HG02884 (cell line): ENCODE measurements at regions not wholly inside any gene's neighbourhood (a gene's known extent, or its start where the extent isn't known, plus 50 kb on each side); places are given as distances from the start of the nearest gene placed in this dataset.
"Not testable (repeated sequence)": the region's sequence is repeated elsewhere in the genome, so short reads cannot be mapped to it uniquely, and the experiment has no call there.

Experiments
- ATAC-seq: cut with Tn5 transposase; IDR thresholded peaks from one replicate; pipeline ENCODE4 v1.9.1; 2021; ENCODE audit warnings: mild to moderate bottlenecking, moderate library complexity; ENCODE audit not compliant: unreplicated experiment

GRCh38 chr20:1845163-1845523 is 50.1 kb upstream of the SIRPA start:
- ATAC-seq, result no peak

DNA sequence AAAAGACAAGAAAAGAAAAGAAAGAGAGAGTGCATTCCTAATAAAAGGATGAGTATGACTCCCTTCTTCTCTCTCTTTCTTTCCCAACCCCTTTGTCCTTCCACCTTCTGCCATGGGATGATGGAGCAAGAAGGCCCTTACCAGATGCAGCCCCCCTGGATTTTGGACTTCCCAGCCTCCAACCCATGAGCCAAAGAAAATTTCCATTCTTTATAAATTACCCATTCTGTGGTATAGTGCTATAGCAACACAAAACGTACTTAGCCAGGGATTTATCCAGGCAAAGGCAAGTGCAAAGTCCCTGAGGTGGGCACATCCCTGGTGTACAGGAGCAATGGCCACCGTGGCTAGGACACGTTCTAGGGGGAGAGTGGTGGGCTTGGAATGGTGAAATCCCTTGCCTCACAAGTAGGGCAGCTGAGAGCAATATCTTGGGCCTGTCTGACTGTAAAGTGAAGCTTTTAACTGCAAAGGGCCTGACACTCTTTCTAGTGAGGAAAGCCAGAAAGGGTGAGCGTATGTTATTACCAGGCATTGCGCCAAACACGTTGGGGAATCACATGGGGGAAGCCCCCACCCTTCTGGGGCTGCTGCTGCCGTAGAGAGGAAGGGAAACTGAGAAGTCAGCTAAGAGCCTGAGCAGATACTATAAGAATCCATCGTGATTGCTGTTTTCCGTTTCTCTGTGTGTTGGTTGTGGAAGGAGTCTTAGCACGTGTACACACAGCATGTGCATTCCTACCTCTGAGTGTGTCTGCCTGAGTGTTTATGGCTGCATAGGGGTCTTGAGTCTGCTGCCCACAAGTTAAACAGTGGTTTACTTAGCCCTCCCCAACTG is 50.7 kb upstream of the SIRPA start:
- peak; percentile 96 for ATAC-seq

DNA sequence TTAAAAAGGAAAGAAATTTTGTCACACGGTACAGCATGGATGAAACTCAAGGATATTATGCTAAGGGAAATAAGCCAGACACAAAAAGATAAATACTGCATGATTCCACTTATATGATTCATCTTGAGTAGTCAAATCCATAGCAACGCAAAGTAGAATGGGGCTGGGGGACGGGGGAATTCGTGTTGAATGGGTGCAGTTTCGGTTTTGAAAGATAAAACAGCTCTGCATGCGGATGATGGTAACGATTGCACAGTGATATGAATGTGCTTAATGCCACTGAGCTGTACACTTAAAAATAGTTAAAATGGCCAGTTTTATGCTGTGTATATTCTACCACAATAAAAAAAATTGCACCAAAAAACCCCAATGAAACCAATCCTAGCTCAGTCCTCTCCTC is 52.9 kb upstream of the SIRPA start:
- no peak for ATAC-seq

DNA sequence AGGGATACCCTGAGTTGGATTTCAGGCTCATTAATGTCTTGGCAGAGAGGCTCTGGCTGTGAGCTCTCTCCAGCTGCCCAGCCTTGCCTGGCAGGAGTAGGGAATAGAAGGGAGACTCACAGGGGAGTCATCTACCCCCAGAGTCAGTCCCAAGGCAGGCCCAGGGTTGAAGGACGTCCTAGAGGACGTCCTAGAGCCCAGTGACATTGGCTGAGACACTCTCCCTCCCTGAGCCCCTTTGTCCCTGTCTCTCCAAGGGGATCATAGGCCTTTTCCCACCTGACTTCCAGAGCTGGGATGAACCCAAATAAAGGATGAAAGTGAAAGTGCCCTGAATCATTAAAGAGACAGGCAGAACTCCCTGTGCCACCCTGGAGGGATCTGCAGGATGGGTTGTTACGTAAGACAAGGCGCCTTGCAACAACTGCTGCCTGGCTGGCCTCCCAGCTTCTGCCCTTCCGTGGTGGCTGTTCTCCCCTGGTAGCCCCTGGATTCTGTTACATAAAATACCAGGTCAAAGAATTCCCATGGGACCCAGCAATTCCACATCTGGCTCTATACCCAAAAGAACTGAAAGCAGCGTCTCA is 53.6 kb upstream of the SIRPA start:
- ATAC-seq, result no peak

- ATAC-seq, result no peak
These were observed 54.2 kb upstream of the SIRPA start for GRCh38 chr20:1840817-1841553.

- ATAC-seq, result not testable (repeated sequence)
These were observed 55.6 kb upstream of the SIRPA start for GRCh38 chr20:1839376-1840317.

GRCh38 chr20:1838556-1839279 is 56.5 kb upstream of the SIRPA start:
- ATAC-seq, result no peak

GRCh38 chr20:1835186-1836035 is 59.8 kb upstream of the SIRPA start:
- ATAC-seq, result no peak

- ATAC-seq, result no peak
These were observed 61.2 kb upstream of the SIRPA start for GRCh38 chr20:1833728-1834726.

DNA sequence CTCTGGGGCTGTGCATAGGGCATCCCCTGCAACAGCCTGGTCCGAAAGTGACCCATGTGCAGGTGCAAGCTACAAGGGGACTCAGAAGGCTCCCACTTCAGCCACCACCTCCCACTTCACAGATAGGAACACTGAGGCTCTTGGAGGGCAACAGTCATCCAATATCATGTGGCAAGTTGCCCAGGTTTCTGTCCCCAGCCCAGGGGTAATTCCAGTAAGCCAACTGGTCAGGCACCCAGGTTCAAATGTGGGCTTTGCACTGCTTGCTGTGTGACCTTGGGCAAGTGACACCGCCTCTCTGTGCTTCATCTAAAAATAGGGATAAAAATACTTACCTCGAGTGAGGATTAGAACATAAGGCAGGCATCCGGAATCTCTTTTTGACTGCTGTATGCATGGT is 62.0 kb upstream of the SIRPA start:
- ATAC-seq, result no peak

GRCh38 chr20:1832634-1833033 is 62.6 kb upstream of the SIRPA start:
- ATAC-seq, result no peak

GRCh38 chr20:1831606-1832005 is 63.6 kb upstream of the SIRPA start:
- no peak for ATAC-seq

DNA sequence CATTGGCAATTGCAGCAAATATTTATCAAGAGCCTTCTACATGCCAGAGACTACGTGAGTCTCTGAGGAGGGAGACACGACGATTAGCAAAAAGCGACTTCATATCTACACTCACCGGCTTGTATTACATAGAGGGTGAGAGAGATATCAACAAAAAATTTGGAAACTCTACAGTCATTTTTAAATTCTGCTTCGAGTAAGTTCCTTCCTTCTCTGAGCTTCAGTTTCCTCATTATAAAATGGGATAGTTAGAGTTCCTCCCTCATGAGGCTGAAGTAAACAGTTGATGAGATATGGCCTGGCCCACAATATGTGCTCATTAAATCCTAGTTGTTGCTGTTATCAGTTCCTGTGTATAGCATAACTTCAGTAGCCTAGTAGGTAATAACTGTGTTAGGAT is 64.1 kb upstream of the SIRPA start:
- no peak for ATAC-seq

DNA sequence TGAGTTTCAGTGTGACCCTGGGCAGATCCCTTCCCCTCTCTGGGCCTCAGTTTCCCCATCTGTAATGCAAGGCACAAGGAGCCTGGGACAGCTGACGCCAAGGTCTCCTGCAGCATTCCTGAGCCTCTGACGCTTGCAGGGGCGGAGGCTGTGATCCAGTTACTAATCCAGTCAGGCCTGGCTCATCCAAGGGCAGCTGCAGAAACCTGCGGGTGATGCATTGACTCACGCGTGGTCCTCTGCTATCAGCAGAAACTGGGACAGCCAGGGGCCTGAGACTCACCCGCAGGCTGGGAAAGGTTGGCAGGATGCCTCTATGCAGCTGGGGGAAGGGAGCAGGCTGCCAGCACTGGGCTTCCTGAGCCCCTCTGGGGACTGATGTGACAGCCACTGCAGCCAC is 65.0 kb upstream of the SIRPA start:
- no peak for ATAC-seq

DNA sequence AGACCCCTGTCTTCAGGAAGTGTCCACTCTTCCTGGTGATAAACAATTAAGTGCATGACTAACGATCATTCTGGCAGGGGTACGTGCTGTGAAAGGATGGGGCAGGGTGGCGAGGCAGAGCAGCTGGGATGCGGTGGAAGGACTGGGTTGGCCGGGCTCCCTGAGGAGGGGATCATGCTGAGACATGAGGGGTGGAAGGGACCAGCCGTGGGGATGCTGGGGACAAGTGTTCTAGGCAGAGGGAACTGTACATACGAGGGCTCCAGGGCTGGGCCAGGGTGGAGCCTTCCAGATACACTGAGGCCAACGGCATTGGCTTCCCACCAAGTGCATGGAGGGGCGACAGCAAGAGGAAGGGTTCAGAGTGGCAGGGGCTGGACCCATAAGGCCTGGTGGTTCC is 65.7 kb upstream of the SIRPA start:
- no peak for ATAC-seq

DNA sequence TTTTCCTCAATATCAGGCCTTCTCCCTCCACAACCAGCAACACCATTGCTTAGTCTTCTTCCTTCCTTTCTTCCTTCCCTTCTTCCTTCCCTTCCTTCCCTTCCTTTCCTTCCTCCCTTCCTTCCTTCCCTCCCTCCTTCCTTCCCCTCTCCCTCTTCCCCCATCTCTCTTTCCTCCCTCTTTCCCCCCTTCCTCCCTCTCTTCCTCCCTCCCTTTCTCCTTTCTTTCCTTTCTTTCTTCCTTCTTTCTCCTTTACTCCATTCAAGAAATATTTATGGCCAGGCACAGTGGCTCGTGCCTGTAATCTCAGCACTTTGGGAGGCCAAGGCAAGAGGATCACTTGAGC is 66.4 kb upstream of the SIRPA start:
- no peak for ATAC-seq

DNA sequence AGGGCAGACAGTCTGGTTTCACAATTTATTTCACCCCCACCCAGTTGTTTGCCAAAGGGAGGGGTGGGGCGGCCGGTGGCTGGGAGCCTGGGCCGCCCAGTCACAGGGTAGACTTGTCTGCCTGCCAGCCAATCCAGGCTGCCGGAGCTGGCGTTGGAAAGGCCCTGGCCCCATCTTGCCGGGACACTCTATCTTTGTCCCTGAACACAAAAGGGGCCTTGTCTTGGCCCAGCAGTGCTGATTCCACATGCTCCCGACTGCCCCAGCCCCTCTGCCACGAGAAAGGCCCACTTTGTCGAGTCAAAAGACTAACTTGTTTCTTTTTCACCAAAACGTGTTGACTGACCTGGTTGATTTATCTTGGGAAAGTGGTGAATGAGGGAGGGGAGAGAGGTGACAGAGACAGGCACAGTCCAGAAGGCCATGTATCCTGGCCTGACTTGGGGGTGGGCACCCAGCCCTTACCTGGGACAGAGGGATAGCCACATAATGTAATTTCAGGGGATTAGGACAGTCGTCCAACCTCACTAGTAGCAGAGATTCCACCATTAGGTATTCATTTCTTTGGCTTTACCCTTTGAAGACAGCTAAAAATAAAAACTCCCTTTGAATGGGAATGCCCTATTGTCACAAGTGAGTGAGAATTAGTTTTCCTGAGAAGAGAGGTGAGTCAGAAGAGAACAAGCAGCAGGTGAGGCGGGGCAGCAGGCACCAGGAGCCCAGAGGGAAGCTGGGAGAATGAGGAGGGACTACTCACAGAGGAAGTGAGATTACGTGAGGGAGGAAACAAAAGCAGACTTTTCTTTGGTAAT is 67.0 kb upstream of the SIRPA start:
- ATAC-seq, result no peak
